ENCODE measurements at regions not wholly inside any gene's neighbourhood (a gene's known extent, or its start where the extent isn't known, plus 50 kb on each side); places are given as distances from the start of the nearest gene placed in this dataset.
"Not testable (repeated sequence)": the region's sequence is repeated elsewhere in the genome, so short reads cannot be mapped to it uniquely, and the experiment has no call there.

- TF ChIP-seq CTCF (conservative IDR thresholded peaks at IDR 0.05; ENCODE audit: low read depth, low read length), result no peak
- H3K4me3 ChIP-seq (ENCODE audit: low read length), result no peak overlapping the region
- no peak for DNase-seq (ENCODE audit: low read depth)
Observed at GRCh38 chr1:96521994-96522760, 199.4 kb upstream of the PTBP2 start.

GRCh38 chr1:96522927-96523326, 198.7 kb upstream of the PTBP2 start:
- no peak for DNase-seq (ENCODE audit: low read depth)
- TF ChIP-seq CTCF (conservative IDR thresholded peaks at IDR 0.05; ENCODE audit: low read depth, low read length), result no peak
- H3K4me3 ChIP-seq (ENCODE audit: low read length), result no peak overlapping the region

GRCh38 chr1:96524100-96524499, 197.5 kb upstream of the PTBP2 start:
- TF ChIP-seq CTCF (conservative IDR thresholded peaks at IDR 0.05; ENCODE audit: low read depth, low read length), result no peak
- H3K4me3 ChIP-seq (ENCODE audit: low read length), result no peak overlapping the region
- no peak for DNase-seq (ENCODE audit: low read depth)

GRCh38 chr1:96525657-96526557, 195.7 kb upstream of the PTBP2 start:
- no peak overlapping the region for H3K4me3 ChIP-seq (ENCODE audit: low read length)
- no peak for TF ChIP-seq CTCF (conservative IDR thresholded peaks at IDR 0.05; ENCODE audit: low read depth, low read length)
- DNase-seq (ENCODE audit: low read depth), result no peak

GRCh38 chr1:96528672-96529071, 192.9 kb upstream of the PTBP2 start:
- H3K4me3 ChIP-seq (ENCODE audit: low read length); DNase-seq (ENCODE audit: low read depth): not testable (repeated sequence)

GRCh38 chr1:96533820-96534219, 187.8 kb upstream of the PTBP2 start:
- no peak for DNase-seq (ENCODE audit: low read depth)
- H3K4me3 ChIP-seq (ENCODE audit: low read length), result no peak overlapping the region
- no peak for TF ChIP-seq CTCF (conservative IDR thresholded peaks at IDR 0.05; ENCODE audit: low read depth, low read length)

- TF ChIP-seq CTCF (conservative IDR thresholded peaks at IDR 0.05; ENCODE audit: low read depth, low read length), result no peak
- H3K4me3 ChIP-seq (ENCODE audit: low read length), result no peak overlapping the region
- DNase-seq (ENCODE audit: low read depth), result no peak
Observed at GRCh38 chr1:96536581-96536980, 185.0 kb upstream of the PTBP2 start.
